GM06990 (cell line): ENCODE measurements at regions not wholly inside any gene's neighbourhood (a gene's known extent, or its start where the extent isn't known, plus 50 kb on each side); places are given as distances from the start of the nearest gene placed in this dataset.

Source experiments
- DNase-seq: peaks from one replicate; pipeline ENCODE4 v3.0.0-alpha.2; 2011; ENCODE audit not compliant: insufficient read length; ENCODE audit errors: extremely low read depth
- H3K27me3 ChIP-seq: replicated peaks from 2 replicates; pipeline ENCODE4 v1.6.0; 2011; ENCODE audit warnings: low read length; ENCODE audit not compliant: control insufficient read depth, insufficient read depth
- H3K36me3 ChIP-seq: 2 replicates; pipeline ENCODE4 v1.5.1; 2011; ENCODE audit warnings: low read length; ENCODE audit not compliant: control insufficient read depth, insufficient read depth
- H3K4me3 ChIP-seq: replicated peaks from 2 replicates; pipeline ENCODE4 v1.5.1; 2011; ENCODE audit warnings: low read depth, mild to moderate bottlenecking, control low read depth, low read length
- CTCF ChIP-seq: IDR thresholded peaks from 2 replicates; pipeline ENCODE4 v1.5.1; 2011; ENCODE audit warnings: low read length, control low read depth, mild to moderate bottlenecking, inconsistent platforms; ENCODE audit not compliant: insufficient read depth, poor library complexity, severe bottlenecking

- DNase-seq = no peak
- TF ChIP-seq CTCF = no peak
- H3K36me3 ChIP-seq = no peaks in the 10 kb centered on the region
Observed at GRCh38 chr16:80265624-80266306, 275.0 kb upstream of the DYNLRB2 start.

GRCh38 chr16:80263848-80264694 lies 276.7 kb upstream of the DYNLRB2 start:
- no peak for TF ChIP-seq CTCF
- H3K4me3 ChIP-seq = no peak overlapping the region
- H3K36me3 ChIP-seq = no peaks in the 10 kb centered on the region
- no peaks in the 10 kb centered on the region for H3K27me3 ChIP-seq
- no peak for DNase-seq

More at GRCh38 chr16:80265624-80266306, 275.0 kb upstream of the DYNLRB2 start:
- Histone ChIP-seq H3K27me3 (no peaks in the 10 kb centered on the region), H3K4me3 (no peak overlapping the region)

- TF ChIP-seq CTCF = no peak
- Histone ChIP-seq H3K27me3 (no peaks in the 10 kb centered on the region), H3K4me3 (no peak overlapping the region), H3K36me3 (no peaks in the 10 kb centered on the region)
- no peak for DNase-seq
Observed at GRCh38 chr16:80263181-80263823, 277.5 kb upstream of the DYNLRB2 start.

GRCh38 chr16:80260906-80261311 lies 279.9 kb upstream of the DYNLRB2 start:
- H3K36me3 ChIP-seq = no peaks in the 10 kb centered on the region
- H3K27me3 ChIP-seq = no peaks in the 10 kb centered on the region
- no peak for DNase-seq
- no peak overlapping the region for H3K4me3 ChIP-seq
- TF ChIP-seq CTCF = no peak

- TF ChIP-seq CTCF = no peak
- Histone ChIP-seq H3K4me3 (no peak overlapping the region), H3K36me3 (no peaks in the 10 kb centered on the region), H3K27me3 (no peaks in the 10 kb centered on the region)
- DNase-seq = no peak
Observed at GRCh38 chr16:80259290-80259805, 281.4 kb upstream of the DYNLRB2 start.
